ENCODE measurements at regions not wholly inside any gene's neighbourhood (a gene's known extent, or its start where the extent isn't known, plus 50 kb on each side); places are given as distances from the start of the nearest gene placed in this dataset.

- CTCF ChIA-PET, result interaction anchor here (0.9 to 1.4 kb wide), 3 partner anchors 10 to 274 kb away, joined by 3 to 4 read pairs (median 4); no protein-coding TSS in a partner anchor
These were observed 90.6 kb upstream of the ARL4C start for GRCh38 chr2:234587341-234588053.

GRCh38 chr2:234583331-234583730 is 86.5 kb upstream of the ARL4C start:
- POLR2A ChIA-PET, result no interaction called here
- DNase-seq (ENCODE audit: low read depth, low spot score), result no peak
- H3K4me3 ChIP-seq (ENCODE audit: low read depth, low read length), result no peak overlapping the region
- no peak for TF ChIP-seq CTCF (IDR thresholded peaks at IDR 0.05; ENCODE audit: insufficient read depth, low read length, missing control alignments)
- CTCF ChIA-PET, result interaction anchor here (2.1 kb wide), 1 partner anchor 8 kb away, joined by 5 read pairs; no protein-coding TSS in a partner anchor

More at GRCh38 chr2:234587341-234588053, 90.6 kb upstream of the ARL4C start:
- DNase-seq (ENCODE audit: low read depth, low spot score), result no peak
- POLR2A ChIA-PET, result no interaction called here
- no peak overlapping the region for H3K4me3 ChIP-seq (ENCODE audit: low read depth, low read length)
- TF ChIP-seq CTCF (IDR thresholded peaks at IDR 0.05; ENCODE audit: insufficient read depth, low read length, missing control alignments), result no peak

- no peak for DNase-seq (ENCODE audit: low read depth, low spot score)
- CTCF ChIA-PET, result interaction anchor here (1.0 kb wide), 1 partner anchor 9 kb away, joined by 4 read pairs; no protein-coding TSS in a partner anchor
- TF ChIP-seq CTCF (IDR thresholded peaks at IDR 0.05; ENCODE audit: insufficient read depth, low read length, missing control alignments), result no peak
- no peak overlapping the region for H3K4me3 ChIP-seq (ENCODE audit: low read depth, low read length)
- POLR2A ChIA-PET, result no interaction called here
These were observed 83.8 kb upstream of the ARL4C start for GRCh38 chr2:234580686-234581085.

- ChIA-PET POLR2A (no interaction called here), CTCF (no interaction called here)
- H3K4me3 ChIP-seq (ENCODE audit: low read depth, low read length), result no peak overlapping the region
- TF ChIP-seq CTCF (IDR thresholded peaks at IDR 0.05; ENCODE audit: insufficient read depth, low read length, missing control alignments), result no peak
- no peak for DNase-seq (ENCODE audit: low read depth, low spot score)
These were observed 82.5 kb upstream of the ARL4C start for GRCh38 chr2:234579231-234579962.

- DNase-seq (ENCODE audit: low read depth, low spot score), result no peak
- POLR2A ChIA-PET, result no interaction called here
- CTCF ChIA-PET, result no interaction called here
- H3K4me3 ChIP-seq (ENCODE audit: low read depth, low read length), result no peak overlapping the region
- no peak for TF ChIP-seq CTCF (IDR thresholded peaks at IDR 0.05; ENCODE audit: insufficient read depth, low read length, missing control alignments)
These were observed 81.5 kb upstream of the ARL4C start for GRCh38 chr2:234578389-234578788.

- DNase-seq (ENCODE audit: low read depth, low spot score), result no peak
- no peak for TF ChIP-seq CTCF (IDR thresholded peaks at IDR 0.05; ENCODE audit: insufficient read depth, low read length, missing control alignments)
- ChIA-PET CTCF (interaction anchor here (1.1 to 2.9 kb wide), 4 partner anchors 10 to 540 kb away, joined by 3 to 10 read pairs (median 4); no protein-coding TSS in a partner anchor), POLR2A (no interaction called here)
- no peak overlapping the region for H3K4me3 ChIP-seq (ENCODE audit: low read depth, low read length)
These were observed 80.3 kb upstream of the ARL4C start for GRCh38 chr2:234577191-234577590.
